H9 (cell line): ENCODE measurements at regions not wholly inside any gene's neighbourhood (a gene's known extent, or its start where the extent isn't known, plus 50 kb on each side); places are given as distances from the start of the nearest gene placed in this dataset.

Experiments
- DNase-seq: peaks from one replicate; pipeline ENCODE4 v3.0.0-alpha.2; 2017
- H2AFZ ChIP-seq: one replicate; pipeline ENCODE4 v1.6.1; 2013; ENCODE audit warnings: mild to moderate bottlenecking, low read length, control low read depth, moderate library complexity
- H2AK5ac ChIP-seq: 2 replicates; pipeline ENCODE4 v1.6.1; 2013; ENCODE audit warnings: low read length, control low read depth, mixed read lengths; ENCODE audit not compliant: insufficient read length
- H2BK120ac ChIP-seq: one replicate; pipeline ENCODE4 v1.6.1; 2013; ENCODE audit warnings: low read depth, mild to moderate bottlenecking, low read length, control low read depth, inconsistent platforms; ENCODE audit not compliant: poor library complexity, severe bottlenecking
- H2BK12ac ChIP-seq: 2 replicates; pipeline ENCODE4 v1.6.1; 2013; ENCODE audit warnings: low read length, control low read depth, mixed read lengths, low read depth; ENCODE audit not compliant: insufficient read length
- H2BK15ac ChIP-seq: 2 replicates; pipeline ENCODE4 v1.6.1; 2013; ENCODE audit warnings: low read depth, low read length, control low read depth
- H2BK20ac ChIP-seq: one replicate; pipeline ENCODE4 v1.6.1; 2013; ENCODE audit warnings: low read depth, mild to moderate bottlenecking, low read length, control low read depth, inconsistent platforms; ENCODE audit not compliant: poor library complexity, severe bottlenecking
- H2BK5ac ChIP-seq: 2 replicates; pipeline ENCODE4 v1.6.1; 2013; ENCODE audit warnings: low read length, control low read depth, mixed read lengths; ENCODE audit not compliant: insufficient read length
- H3K14ac ChIP-seq: 2 replicates; pipeline ENCODE4 v1.6.1; 2013; ENCODE audit warnings: low read length, control low read depth; ENCODE audit not compliant: insufficient read depth
- H3K18ac ChIP-seq: 2 replicates; pipeline ENCODE4 v1.6.1; 2013; ENCODE audit warnings: low read depth, mild to moderate bottlenecking, mixed read lengths, low read length, control low read depth; ENCODE audit not compliant: insufficient read length
- H3K23ac ChIP-seq: 2 replicates; pipeline ENCODE4 v1.6.1; 2013; ENCODE audit warnings: low read length, control low read depth, mixed read lengths, low read depth; ENCODE audit not compliant: insufficient read length
- H3K23me2 ChIP-seq: 2 replicates; pipeline ENCODE4 v1.6.1; 2013; ENCODE audit warnings: low read depth, mild to moderate bottlenecking, mixed read lengths, low read length, control low read depth; ENCODE audit not compliant: insufficient read length, poor library complexity, severe bottlenecking
- H3K27ac ChIP-seq: 2 replicates; pipeline ENCODE4 v1.5.1; 2013; ENCODE audit warnings: low read length, control low read depth, mixed read lengths, low read depth; ENCODE audit not compliant: insufficient read length
- H3K27me3 ChIP-seq: 2 replicates; pipeline ENCODE4 v1.6.1; 2013; ENCODE audit warnings: low read length, control low read depth, inconsistent platforms; ENCODE audit not compliant: insufficient read depth
- H3K4ac ChIP-seq: 2 replicates; pipeline ENCODE4 v1.6.1; 2013; ENCODE audit warnings: low read depth, mild to moderate bottlenecking, control low read depth, inconsistent platforms, low read length, moderate library complexity
- H3K4me1 ChIP-seq: 2 replicates; pipeline ENCODE4 v1.6.1; 2013; ENCODE audit warnings: low read length, control low read depth, inconsistent platforms; ENCODE audit not compliant: insufficient read depth
- H3K4me2 ChIP-seq: 2 replicates; pipeline ENCODE4 v1.6.1; 2013; ENCODE audit warnings: low read length, control low read depth, mixed read lengths; ENCODE audit not compliant: insufficient read length, insufficient read depth
- H3K56ac ChIP-seq: 2 replicates; pipeline ENCODE4 v1.6.1; 2013; ENCODE audit warnings: low read depth, mild to moderate bottlenecking, mixed read lengths, low read length, control low read depth; ENCODE audit not compliant: insufficient read length
- H3K79me1 ChIP-seq: 2 replicates; pipeline ENCODE4 v1.6.1; 2013; ENCODE audit warnings: low read depth, mild to moderate bottlenecking, moderate library complexity, low read length, control low read depth, inconsistent platforms; ENCODE audit not compliant: insufficient read depth, poor library complexity, severe bottlenecking
- H3K79me2 ChIP-seq: 2 replicates; pipeline ENCODE4 v1.6.1; 2013; ENCODE audit warnings: low read length, control low read depth, inconsistent platforms; ENCODE audit not compliant: insufficient read depth
- H3K9ac ChIP-seq: 2 replicates; pipeline ENCODE4 v1.6.1; 2013; ENCODE audit warnings: low read length, control low read depth, mixed read lengths; ENCODE audit not compliant: insufficient read length; ENCODE audit errors: extremely low read depth
- H3K9me3 ChIP-seq: one replicate; pipeline ENCODE4 v1.6.1; 2013; ENCODE audit warnings: low read depth, low read length, inconsistent platforms; ENCODE audit not compliant: control insufficient read depth
- H3T11ph ChIP-seq: one replicate; pipeline ENCODE4 v1.6.1; 2013; ENCODE audit warnings: mild to moderate bottlenecking, low read length, control low read depth, inconsistent platforms
- H4K20me1 ChIP-seq: one replicate; pipeline ENCODE4 v1.6.1; 2013; ENCODE audit not compliant: control insufficient read depth, insufficient read length, insufficient read depth
- H4K5ac ChIP-seq: 2 replicates; pipeline ENCODE4 v1.6.1; 2013; ENCODE audit warnings: low read depth, mild to moderate bottlenecking, mixed read lengths, low read length, control low read depth; ENCODE audit not compliant: insufficient read length
- H4K8ac ChIP-seq: replicated peaks from 2 replicates; pipeline ENCODE4 v1.6.1; 2013; ENCODE audit warnings: low read length, control low read depth, mixed read lengths, low read depth; ENCODE audit not compliant: insufficient read length
- H4K91ac ChIP-seq: 2 replicates; pipeline ENCODE4 v1.6.1; 2013; ENCODE audit warnings: low read depth, mild to moderate bottlenecking, moderate library complexity, mixed read lengths, low read length, control low read depth; ENCODE audit not compliant: insufficient read length
- H3K27ac Mint-ChIP-seq, 3 experiments: 2 replicates in 2 of 3; 3 replicates in 1 of 3; pipeline ENCODE4 v1.8.0; 2020 to 2021; ENCODE audit warnings: mixed read lengths in 3 of 3, mild to moderate bottlenecking in 1 of 3, moderate library complexity in 1 of 3
- H3K27me3 Mint-ChIP-seq: 2 replicates; pipeline ENCODE4 v1.8.0; 2021; ENCODE audit warnings: low read depth, mild to moderate bottlenecking, moderate library complexity, mixed read lengths
- H3K36me3 Mint-ChIP-seq, 3 experiments: 2 replicates in 2 of 3; 3 replicates in 1 of 3; pipeline ENCODE4 v1.8.0; 2020 to 2021; ENCODE audit warnings: low read depth in 3 of 3, mixed read lengths in 3 of 3; ENCODE audit not compliant: insufficient read depth in 1 of 3
- H3K4me1 Mint-ChIP-seq, 2 experiments: 2 replicates each; pipeline ENCODE4 v1.8.0; 2020; ENCODE audit warnings: mixed read lengths in 2 of 2
- H3K4me3 Mint-ChIP-seq, 2 experiments: 2 replicates in 1 of 2; 3 replicates in 1 of 2; pipeline ENCODE4 v1.8.0; 2020 to 2021; ENCODE audit warnings: mild to moderate bottlenecking in 2 of 2, mixed read lengths in 2 of 2, moderate library complexity in 1 of 2
- H3K9me3 Mint-ChIP-seq, 2 experiments: 2 replicates in 1 of 2; 3 replicates in 1 of 2; pipeline ENCODE4 v1.8.0; 2020; ENCODE audit warnings: mild to moderate bottlenecking in 2 of 2, mixed read lengths in 2 of 2, moderate library complexity in 1 of 2
- CTCF ChIP-seq: fragments of 200-600 bp; sonication (generic); conservative IDR thresholded peaks from 3 replicates; pipeline ENCODE4 v1.8.0; 2021; ENCODE audit warnings: antibody characterized with exemption, mild to moderate bottlenecking
- WGBS: extraction: QIAGEN DNeasy Blood & Tissue Kit; methylation state at CpG from one replicate; pipeline ENCODE4 v1.1.7; 2013; ENCODE audit warnings: missing lambda C conversion rate, low lambda C conversion rate, mixed read lengths; ENCODE audit not compliant: insufficient read length; ENCODE audit errors: extremely low coverage; 5-methylcytosine and 5-hydroxymethylcytosine counted together

GRCh38 chr4:27176881-27177280 is 316.2 kb downstream of the STIM2 start:
- DNase-seq = no peak
- H3K36me3 Mint-ChIP-seq = no peaks in the 10 kb centered on the region
- Histone ChIP-seq H3K79me2 (no peaks in the 10 kb centered on the region), H3K23ac (no peak overlapping the region), H3T11ph (no peak overlapping the region), H4K91ac (no peak overlapping the region), H2BK120ac (no peak overlapping the region), H4K5ac (no peak overlapping the region), H2BK12ac (no peak overlapping the region), H3K56ac (no peak overlapping the region), H3K27me3 (no peaks in the 10 kb centered on the region), H2BK20ac (no peak overlapping the region), H2BK15ac (no peak overlapping the region), H2AK5ac (no peak overlapping the region), H3K23me2 (no peaks in the 10 kb centered on the region), H3K9ac (no peak overlapping the region), H3K79me1 (no peaks in the 10 kb centered on the region), H2AFZ (no peak overlapping the region), H3K4ac (no peak overlapping the region), H3K4me2 (no peak overlapping the region), H3K18ac (no peak overlapping the region), H3K27ac (no peak overlapping the region), H3K14ac (no peak overlapping the region), H3K9me3 (no peaks in the 10 kb centered on the region), H4K20me1 (no peaks in the 10 kb centered on the region), H4K8ac (no peak overlapping the region), H3K4me1 (no peaks in the 10 kb centered on the region), H2BK5ac (no peak overlapping the region)
- no peak overlapping the region for H3K4me3 Mint-ChIP-seq
- no peaks in the 10 kb centered on the region for H3K27me3 Mint-ChIP-seq
- TF ChIP-seq CTCF = no peak
- H3K9me3 Mint-ChIP-seq = no peaks in the 10 kb centered on the region; a peak in 1 of 5 replicates
- no peak overlapping the region for H3K27ac Mint-ChIP-seq
- H3K4me1 Mint-ChIP-seq = peaks cover 4 to 8% of the 10 kb centered on the region in 2 experiments; a peak in 3 of 4 replicates
- WGBS = no CpG with 5 or more reads among the region's 2 CpGs
